ENCODE measurements at regions not wholly inside any gene's neighbourhood (a gene's known extent, or its start where the extent isn't known, plus 50 kb on each side); places are given as distances from the start of the nearest gene placed in this dataset.

GRCh38 chr1:73813716-73814115 lies 384.3 kb downstream of the LRRIQ3 start:
- TF ChIP-seq CTCF (IDR thresholded peaks at IDR 0.05; ENCODE audit: extremely low read depth in 1 of 2, insufficient read depth in 1 of 2, low read depth in 1 of 2, low read length in 2 of 2) (no peak), POLR2A (IDR thresholded peaks at IDR 0.05; ENCODE audit: low read depth, low read length) (no peak), POLR2AphosphoS5 (IDR thresholded peaks at IDR 0.05; ENCODE audit: insufficient read depth, low read depth, low read length) (no peak), EZH2 (IDR thresholded peaks at IDR 0.05; ENCODE audit: borderline replicate concordance, low read depth, low read length, severe bottlenecking) (no peak), JUN (IDR thresholded peaks at IDR 0.05; ENCODE audit: borderline replicate concordance, insufficient read depth, insufficient read length, low read depth) (no peak), MAX (IDR thresholded peaks at IDR 0.05; ENCODE audit: insufficient read depth, insufficient read length) (no peak), MYC (IDR thresholded peaks at IDR 0.05; ENCODE audit: low read depth, low read length) (no peak)

Data from endothelial cell of umbilical vein (primary cell).